NCI-H128 (cell line): ENCODE measurements at regions not wholly inside any gene's neighbourhood (a gene's known extent, or its start where the extent isn't known, plus 50 kb on each side); places are given as distances from the start of the nearest gene placed in this dataset.

Experiments used
- DNase-seq: peaks from one replicate; lab custom pipeline; 2025; ENCODE audit not compliant: unreplicated experiment; lab: John Stamatoyannopoulos, UW

DNA sequence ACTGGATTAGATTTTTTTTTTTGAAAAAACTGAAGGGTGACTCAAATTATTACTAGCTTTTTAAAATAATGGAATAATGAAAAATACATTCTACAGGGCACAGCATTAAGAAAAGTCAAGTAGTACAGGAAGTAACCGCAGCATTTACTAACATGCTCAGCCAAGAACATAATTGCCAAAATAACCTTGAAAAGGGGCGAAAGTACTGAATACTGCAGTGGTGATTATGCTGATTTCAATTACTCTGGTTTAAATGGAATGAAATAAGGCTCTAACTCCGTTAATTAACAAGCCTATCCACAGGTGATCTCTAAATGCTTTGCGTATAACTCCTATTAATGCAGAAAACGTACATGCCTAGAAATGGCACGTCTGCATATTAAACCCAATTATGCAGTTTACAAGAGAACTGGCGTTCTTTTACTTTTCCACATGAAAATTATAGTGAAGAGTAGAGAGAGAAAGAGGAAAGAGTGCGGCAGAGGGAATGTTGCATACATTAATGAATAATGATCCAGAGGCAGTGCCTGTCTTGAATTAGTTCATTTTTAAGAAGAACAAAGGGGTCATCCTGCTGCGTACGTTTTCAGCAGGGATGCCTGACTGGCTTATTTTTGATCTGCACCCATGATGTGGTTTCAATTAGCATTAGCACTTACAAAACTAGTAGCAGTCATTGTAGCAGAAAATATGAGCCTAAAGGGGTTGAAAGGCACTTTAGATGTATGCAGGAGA is 612.4 kb downstream of the NYAP2 start:
- no peak for DNase-seq

DNA sequence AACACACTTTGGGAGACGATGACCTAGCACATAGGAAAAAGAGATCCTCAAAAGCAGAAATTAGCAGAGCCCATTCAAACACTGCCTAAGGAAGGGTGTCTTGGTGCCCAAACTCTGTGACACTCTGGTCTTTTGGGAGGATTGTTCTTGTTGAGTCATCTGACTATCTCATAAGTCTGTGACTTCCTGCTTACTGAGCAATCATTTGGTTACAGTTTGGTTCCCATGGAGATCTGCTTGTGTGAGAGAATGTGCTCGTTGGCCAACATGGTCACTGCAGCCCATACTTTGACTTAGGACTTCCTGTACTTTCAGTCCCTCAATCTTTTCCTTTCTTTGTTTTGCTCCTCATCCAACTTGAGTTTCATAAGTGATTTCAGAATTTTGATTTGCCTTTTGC is 602.9 kb downstream of the NYAP2 start:
- no peak for DNase-seq

DNA sequence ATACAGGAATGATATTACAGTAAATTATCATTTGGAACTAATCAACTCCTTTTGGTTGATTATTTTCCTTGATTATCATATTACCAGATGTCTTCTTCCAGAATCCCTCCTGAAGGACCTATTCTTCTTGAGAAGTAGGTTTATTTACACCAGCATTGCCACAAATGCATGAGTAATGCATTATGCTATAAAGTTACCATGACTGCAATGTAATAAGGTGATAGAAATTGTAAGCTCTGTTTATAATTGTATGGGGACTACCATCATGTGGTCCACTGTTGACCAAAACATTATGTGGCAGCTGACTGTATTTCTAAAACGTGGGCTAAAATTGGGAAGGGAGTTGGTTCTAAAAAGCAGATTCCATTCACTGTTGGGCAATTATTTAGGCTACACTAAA is 602.2 kb downstream of the NYAP2 start:
- DNase-seq, result no peak

DNA sequence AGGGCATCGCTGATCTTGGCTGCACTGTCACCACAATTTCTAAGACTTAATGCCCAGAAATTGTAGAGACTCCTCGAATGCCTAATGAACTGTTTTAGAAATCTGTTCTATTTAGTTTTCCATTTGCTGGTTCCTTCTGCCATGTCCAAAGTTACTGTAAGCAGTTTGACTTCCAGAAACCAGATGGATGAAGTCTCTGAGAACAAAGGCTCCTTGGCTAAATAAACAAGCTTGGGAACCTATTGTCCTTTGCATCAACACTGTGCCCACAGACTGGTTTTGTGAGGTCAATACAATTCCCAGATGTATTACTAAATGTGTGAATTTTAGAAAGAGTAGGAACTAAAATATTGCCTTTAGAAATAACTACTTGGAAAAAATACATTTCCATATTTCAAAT is 600.2 kb downstream of the NYAP2 start:
- DNase-seq, result no peak

DNA sequence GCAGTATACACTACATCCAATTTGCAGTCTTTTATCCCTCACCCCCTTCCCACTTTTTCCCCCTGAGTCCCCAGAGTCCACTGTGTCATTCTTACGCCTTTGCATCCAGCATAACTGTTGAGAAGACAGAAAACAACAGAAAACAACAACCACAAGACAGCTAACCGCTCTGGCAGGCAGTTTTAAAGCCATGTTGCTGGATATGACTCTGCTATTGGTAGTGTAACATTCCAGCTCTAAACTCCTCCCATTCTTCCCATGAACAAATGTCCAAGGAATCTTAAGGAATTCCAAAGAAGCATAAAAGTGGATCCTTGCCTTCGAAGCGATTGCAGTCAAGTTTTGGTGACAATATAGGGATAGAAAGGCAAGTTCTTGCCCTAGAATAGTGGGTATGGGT is 599.1 kb downstream of the NYAP2 start:
- DNase-seq, result no peak

DNA sequence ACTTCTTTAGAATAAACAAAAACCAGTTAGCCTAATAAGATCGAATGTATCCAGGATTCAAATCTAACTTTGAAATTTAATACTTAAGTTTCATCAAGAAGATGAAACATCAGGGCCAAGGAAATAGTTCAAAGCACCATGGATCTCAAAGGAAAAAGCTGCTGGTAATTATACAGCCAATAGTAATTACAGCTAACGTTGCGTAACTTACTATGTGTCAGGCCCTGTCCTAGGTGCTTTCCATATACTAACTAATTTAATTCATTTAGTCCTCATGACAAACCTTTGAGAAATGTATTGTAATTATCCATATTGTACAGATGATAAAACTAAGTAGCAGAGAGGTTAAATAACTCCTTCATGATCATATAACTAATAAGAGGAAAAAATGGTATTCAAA is 598.6 kb downstream of the NYAP2 start:
- no peak for DNase-seq

DNA sequence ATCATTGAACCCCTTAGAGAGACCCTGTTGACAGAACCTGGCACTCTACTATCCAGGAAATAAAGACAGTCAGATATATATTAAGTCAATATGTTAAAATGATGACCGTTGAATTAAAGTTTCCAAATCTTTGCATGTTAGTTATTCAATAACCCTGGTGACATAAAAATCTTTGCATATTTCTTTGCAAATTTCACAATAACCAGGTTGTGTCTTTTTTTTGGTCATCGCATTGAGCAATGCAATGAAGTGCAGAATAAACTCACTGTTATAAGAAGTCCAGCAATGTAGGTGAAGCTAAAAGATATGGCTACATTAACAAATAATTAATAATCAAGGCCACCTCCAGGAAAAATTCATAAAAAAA is 596.9 kb downstream of the NYAP2 start:
- no peak for DNase-seq

DNA sequence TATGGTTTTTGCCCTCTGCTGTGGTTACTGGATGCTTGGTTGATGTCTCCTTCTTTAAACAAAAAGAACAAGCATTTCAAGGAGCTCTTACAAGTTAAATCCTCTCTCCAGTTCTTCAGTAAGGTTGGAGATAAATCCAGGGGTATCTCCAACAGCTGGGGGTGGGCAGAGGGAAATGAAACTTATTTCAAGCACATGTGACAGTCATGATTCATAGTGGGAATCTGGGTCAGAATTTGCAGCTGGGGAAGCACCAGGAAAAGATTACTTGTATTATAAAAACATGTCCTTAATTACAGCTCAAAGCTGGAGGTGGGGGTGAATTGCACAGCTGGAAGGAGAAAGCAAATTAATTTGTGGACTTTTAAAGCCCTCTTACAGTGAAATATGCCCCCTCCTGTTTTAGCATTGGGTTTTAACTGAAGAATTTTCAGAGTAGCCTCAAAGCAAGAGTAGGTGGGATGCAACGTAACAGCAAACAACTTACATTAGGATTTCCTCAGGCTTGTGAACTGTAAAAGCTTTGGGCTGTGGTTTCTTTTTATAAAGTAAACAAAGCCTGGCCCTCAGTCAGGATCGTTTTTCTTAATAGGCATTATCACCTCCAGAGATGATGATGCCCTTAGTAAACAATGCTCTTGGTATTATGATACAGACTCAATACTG is 596.4 kb downstream of the NYAP2 start:
- no peak for DNase-seq

DNA sequence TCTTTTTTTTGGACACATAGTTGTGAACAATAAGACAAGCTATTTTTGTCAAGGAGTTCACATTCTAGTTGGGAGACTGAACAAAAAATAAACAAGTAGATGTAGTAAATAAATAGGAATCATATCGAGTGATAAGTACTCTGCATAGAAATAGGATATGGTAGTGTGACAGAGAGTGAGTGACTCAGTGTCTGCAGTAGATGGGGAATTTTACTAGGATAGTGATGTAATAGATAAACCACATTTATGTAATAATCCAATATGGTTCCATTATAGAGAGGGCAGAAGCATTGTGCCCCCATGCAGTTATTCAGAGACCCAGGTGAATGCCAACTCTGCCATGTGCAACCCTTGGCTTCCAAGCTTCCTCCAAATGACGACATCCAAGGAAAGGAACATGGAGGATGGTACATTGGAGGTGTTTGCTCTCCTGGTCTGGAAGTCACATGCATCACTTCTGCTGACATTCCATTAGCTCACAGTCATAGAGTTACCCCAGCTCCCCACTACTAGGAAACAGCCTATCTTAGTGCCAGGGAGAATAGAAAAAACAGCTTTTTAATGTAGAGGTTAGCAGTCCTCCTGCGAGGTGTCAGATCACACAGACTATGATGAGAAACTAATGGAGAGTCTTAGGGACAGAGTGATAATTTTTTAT is 595.4 kb downstream of the NYAP2 start:
- no peak for DNase-seq

DNA sequence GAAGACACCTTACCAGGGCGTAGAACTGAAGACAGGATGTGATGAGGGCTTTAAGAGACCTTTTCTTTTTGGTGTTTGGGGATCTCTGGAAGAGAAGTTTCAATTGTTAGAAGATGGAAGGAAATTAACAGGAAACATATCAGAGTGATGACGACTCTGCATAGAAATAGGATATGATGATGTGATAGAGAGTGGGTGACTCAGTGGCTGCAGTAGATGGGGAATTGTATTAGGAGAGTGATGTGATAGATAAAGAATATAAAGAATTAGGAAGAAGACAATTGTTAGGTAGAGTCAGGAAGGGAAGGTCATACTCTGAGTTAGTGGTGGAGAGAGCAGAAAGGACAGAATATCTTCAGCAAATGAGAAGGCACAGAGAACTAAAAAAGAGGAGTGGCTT is 593.9 kb downstream of the NYAP2 start:
- DNase-seq, result no peak

DNA sequence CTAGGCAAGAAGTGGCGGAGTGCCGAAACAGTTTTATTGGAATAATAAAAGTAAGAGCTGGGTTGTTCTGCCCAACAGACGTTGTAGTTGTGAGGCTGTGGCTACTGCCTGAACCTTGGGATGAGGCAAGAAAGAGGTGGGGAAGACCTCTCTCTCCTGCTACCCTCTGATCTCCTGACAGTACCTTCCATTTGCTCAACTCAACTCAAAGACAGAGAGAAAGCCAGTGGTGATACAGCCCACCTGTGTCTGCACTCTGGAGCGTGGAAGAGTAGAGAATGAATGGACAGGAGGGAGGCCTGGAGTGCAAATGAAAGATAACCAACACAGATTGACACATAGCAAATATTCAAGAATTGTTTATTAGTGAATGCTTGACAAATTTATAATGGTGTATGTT is 590.3 kb downstream of the NYAP2 start:
- no peak for DNase-seq

DNA sequence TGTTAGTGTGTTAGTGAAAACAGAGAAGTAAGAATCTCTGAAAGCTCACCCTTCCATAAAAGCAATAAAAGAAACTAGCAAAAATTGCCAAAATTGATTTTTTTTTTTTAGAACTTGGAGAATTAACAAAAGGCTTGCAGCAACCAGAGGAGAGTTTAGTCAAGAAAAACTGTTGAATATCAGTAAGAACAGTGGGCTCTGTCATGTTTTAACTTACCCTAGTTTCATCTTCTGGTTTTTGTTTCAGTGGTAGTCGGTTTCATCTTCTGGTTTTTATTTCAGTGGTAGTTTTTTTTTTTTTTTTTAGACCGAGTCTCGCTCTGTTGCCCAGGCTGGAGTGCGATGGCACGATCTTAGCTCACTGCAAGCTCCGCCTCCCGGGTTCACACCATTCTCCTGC is 580.9 kb downstream of the NYAP2 start:
- no peak for DNase-seq

DNA sequence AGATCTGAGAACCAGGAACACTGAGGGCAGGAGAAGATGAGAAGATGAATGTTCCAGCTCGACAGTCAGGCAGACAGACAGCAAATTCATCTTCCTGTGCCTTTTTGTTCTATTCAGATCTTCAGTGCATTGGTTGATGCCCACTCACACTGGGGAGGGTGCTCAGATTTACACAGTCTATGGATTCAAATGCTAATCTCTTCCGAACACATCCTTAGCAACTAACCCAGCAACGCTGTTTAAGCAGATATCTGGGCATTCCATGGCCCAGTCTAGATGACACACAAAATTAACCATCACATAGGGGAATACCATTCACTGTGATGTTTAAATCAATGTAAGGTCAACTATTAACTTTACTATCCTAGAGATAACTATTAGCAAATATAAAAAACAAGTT is 571.9 kb downstream of the NYAP2 start:
- no peak for DNase-seq

DNA sequence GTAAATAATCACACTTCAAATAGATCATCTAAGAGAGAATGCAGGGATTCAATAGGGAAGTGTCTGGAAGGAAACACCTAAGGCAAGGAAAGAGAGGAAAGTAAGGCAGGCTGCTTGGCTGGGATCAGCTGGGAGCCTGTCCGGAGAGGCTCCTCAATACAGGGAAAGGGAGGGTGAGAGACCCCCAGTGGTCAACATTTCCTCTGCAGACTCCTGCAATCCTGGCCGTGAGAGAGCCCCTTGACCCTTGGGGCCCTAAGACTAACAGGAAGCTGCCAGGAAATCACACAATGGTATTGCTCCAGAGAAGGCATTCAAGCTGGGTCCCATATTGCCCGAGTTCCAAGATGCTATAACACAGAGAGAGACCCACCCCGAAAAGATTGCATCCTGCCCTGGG is 549.4 kb downstream of the NYAP2 start:
- no peak for DNase-seq

DNA sequence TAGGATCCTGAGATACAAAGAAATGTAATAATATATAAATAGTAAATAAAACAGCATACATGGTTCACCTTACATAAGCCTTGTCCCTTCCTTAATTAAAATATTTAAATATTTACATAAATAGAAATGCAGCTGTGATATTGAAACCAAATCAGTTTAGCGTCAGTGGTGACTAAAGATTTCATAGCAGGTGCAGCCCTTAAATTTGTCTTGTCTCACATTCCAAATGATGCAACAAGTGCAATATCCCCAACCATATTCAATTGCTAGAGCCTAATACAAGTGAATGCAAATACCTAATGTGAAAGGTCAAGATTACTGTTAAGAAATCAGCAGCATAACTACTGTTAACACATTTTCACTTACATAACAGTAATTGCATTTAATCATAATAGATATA is 539.5 kb downstream of the NYAP2 start:
- no peak for DNase-seq

DNA sequence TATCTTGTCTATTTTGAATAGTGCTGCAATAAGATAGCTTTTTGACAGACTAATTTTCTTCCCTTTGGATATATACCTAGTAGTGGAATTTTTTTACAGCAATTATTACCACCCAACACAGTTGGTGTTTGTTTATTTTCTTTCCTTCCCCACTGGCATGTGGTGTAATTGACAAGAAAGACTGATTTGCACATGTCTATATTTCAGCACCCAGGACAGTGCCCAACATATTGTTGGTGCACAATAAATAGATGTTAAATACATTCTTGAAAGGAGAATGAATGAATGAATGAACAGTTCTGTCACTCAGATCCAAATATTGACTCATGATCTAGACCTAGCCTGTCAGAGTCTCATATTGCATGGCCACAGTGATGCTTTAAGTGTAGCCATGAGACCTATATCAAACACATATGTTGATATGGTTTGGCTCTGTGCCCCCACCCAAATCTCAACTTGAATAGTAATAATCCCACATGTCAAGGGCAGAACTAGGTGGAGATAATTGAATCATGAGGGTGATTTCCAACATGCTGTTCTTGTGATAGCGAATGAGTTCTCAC is 538.2 kb downstream of the NYAP2 start:
- DNase-seq, result no peak

DNA sequence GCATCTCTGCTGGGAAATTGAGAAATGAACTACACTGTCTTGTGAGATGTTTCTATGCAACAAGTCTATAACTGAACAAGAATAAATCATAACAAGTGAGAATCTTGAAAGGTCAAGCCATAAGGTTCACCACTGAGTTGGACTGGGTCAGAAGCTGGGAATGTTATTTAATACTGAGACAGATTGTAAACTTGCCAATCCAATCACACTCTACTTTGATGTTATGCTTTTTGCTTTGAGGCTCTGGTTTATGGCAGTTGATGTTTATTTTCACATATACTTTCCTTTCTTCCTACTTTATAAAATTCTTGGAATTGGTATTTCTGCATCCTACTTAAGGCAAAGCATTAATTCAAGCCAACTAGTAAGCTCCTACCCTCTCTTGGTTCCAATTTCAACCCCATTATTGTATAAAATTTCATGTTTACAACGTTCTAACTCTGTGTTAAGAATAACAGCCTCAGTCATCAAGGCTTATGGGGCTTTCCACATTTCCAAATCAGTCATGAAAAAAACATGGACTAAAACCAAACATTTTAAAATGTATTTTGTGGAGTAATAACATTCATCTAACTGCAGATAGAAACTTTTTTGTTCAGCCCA is 533.4 kb downstream of the NYAP2 start:
- DNase-seq, result no peak

DNA sequence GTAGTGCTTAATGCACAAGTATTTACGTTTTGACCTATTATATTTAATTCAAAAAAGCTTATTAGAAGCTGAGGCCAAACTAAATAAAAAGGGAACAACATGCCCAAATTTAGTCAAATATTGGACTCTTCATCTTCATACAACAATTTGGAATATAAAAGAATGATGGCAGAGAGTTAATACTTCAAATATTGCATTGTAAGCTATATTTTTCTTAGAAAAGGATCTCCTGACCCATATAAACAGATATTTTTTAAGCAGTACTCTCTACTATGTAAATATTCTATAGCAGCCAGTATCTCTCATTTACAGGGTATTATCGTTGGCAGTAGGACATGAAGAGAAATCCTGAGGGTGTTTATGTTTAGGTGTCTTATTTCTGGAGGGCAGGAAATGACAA is 531.2 kb downstream of the NYAP2 start:
- no peak for DNase-seq

DNA sequence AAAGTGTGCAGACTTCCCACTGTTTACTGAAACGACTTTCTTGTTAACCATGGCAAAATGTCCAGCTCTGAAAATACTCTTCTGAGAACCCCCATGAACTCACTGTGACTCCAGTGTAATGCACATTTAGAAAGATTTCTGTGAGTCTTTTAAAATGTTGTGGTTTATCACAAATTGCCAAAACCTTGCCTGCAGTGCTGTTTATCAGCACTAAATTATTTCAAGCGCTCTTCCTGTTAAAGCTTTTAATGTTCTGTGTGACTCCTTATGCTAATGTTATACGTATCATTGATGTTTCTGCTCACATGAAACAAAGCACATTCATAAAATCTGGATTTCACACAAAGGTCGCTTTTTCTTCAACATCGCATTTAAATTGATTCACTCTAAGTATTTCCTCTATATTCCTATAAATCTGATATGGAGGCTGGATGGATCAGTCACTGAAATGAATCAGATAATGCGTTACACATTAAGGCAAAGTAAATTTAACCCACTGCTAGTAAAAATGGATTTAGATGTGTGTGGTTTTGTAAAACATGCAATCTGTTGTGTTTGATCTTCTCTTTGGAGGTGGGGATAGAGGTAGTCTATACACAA is 521.2 kb downstream of the NYAP2 start:
- no peak for DNase-seq

DNA sequence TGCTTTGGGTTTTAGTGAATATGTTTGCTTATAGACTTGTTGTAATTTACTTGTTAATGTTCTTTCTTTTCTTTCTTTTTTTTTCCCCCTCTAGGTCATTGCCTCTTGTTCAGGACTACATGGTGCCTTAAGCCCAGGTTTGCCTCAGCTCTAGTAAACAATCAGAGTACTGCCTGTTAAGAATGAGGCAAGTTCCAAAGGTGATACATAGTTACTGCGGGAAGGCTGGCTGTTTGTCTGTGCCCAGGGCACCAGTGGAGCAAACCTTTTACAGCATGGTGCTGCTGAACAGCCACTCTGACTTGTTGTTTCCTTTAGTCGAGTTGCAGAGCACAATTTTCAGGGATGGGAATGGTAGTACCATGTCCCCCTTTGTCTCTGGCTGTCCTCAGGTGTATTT is 517.2 kb downstream of the NYAP2 start:
- no peak for DNase-seq

DNA sequence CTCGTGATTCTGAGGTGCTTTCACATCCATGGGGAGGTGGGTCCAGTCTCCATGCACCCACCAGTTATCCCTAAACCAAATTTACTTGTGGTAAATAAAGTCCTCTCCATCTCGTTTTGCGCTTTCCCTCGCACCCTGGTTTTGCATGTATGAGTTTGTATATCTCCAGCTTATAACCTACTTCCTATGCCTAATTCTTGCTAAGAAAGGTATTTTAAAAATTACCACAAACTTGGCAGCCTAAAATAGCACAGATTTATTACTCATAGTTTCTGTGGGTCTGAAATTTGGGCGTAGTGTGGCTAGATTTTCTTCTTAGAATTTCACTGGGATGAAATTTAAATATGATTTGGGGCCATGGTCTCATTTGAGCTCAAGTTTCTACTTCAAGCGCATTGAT is 511.5 kb downstream of the NYAP2 start:
- DNase-seq, result no peak
